Thymus (tissue), 11 donors: ENCODE measurements at regions not wholly inside any gene's neighbourhood (a gene's known extent, or its start where the extent isn't known, plus 50 kb on each side); places are given as distances from the start of the nearest gene placed in this dataset.
"Not testable (repeated sequence)": the region's sequence is repeated elsewhere in the genome, so short reads cannot be mapped to it uniquely, and the experiment has no call there.

Experiments
- DNase-seq, 9 donors: peaks; one replicate each; pipeline ENCODE4 v3.0.0-alpha.2; 2013; ENCODE audit warnings: low spot score in 9 of 9, low read depth in 6 of 9, missing footprints in 1 of 9
- H3K27ac ChIP-seq, 2 donors: one replicate each; pipeline ENCODE4 v1.5.1; 2013; ENCODE audit warnings: control low read depth in 1 of 2, low read depth in 1 of 2, low read length in 1 of 2, mild to moderate bottlenecking in 1 of 2, moderate library complexity in 1 of 2
- H3K27me3 ChIP-seq, 2 donors: one replicate each; pipeline ENCODE4 v1.5.1; 2013; ENCODE audit warnings: low read length in 1 of 2; ENCODE audit not compliant: control insufficient read depth in 2 of 2, insufficient read depth in 1 of 2
- H3K36me3 ChIP-seq, 2 donors: one replicate each; pipeline ENCODE4 v1.5.1; 2013; ENCODE audit warnings: low read length in 1 of 2, mild to moderate bottlenecking in 1 of 2, moderate library complexity in 1 of 2; ENCODE audit not compliant: control insufficient read depth in 2 of 2, insufficient read depth in 2 of 2
- H3K4me1 ChIP-seq, 2 donors: one replicate each; pipeline ENCODE4 v1.5.1; 2013; ENCODE audit warnings: low read length in 2 of 2; ENCODE audit not compliant: control insufficient read depth in 2 of 2, insufficient read depth in 2 of 2
- H3K4me3 ChIP-seq, 2 donors: one replicate each; pipeline ENCODE4 v1.5.1; 2013; ENCODE audit warnings: low read length in 2 of 2, control low read depth in 1 of 2, mild to moderate bottlenecking in 1 of 2
- H3K9me3 ChIP-seq, 2 donors: one replicate each; pipeline ENCODE4 v1.5.1; 2013; ENCODE audit warnings: low read length in 1 of 2, mild to moderate bottlenecking in 1 of 2; ENCODE audit not compliant: control insufficient read depth in 2 of 2, insufficient read depth in 1 of 2
- WGBS: extraction: QIAGEN DNeasy Blood & Tissue Kit; methylation state at CpG from one replicate; pipeline ENCODE4 v1.1.7; 2013; 5-methylcytosine and 5-hydroxymethylcytosine counted together
- donor health status: healthy.

DNA sequence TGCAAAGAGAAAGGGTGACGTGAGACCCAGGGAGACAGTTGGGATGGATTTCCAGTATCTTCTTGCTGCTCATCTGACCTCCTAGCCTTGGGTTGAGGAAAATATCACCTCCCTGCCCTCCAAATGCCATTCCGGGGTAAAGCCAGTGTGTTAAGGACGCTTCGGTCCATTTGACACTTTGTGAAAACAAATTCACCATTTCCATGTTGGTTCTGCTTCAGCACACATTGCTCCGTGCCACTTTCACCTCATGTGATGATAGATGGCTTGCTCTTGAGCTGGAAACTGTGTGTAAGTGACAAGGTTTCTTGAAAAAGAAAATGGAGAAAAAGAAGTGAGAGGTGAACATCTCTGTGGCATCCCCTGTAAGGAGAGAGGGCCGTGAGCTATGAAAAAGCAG lies 256.1 kb upstream of the PGRMC2 start:
- 77% methylated on average over 6 of the region's 6 CpGs for WGBS
- H3K27me3 ChIP-seq, result no peaks in the 10 kb centered on the region
- H3K4me3 ChIP-seq, result no peak overlapping the region
- no peak for DNase-seq
- no peak overlapping the region for H3K27ac ChIP-seq
- H3K4me1 ChIP-seq, result no peaks in the 10 kb centered on the region
- no peaks in the 10 kb centered on the region for H3K36me3 ChIP-seq
- H3K9me3 ChIP-seq, result no peaks in the 10 kb centered on the region

DNA sequence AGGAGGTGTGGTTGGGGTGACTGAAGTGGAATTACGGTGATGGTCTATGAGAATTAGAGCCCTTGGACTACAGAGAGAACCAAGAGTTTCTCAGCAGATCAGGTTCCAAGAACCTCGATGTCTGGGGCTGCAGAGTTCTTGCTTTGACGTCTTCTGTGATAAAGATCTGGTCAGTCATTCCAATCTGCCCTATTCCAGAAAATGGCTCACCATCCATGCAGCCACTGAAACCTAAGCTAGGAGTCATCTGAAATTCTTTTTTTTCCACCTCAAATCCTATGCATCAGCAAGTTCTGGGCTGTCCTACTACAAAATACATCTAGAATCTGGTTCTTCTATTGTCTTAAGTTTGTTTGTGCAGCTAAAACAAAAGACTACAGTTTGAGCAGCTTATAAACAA lies 254.4 kb upstream of the PGRMC2 start:
- no peak for DNase-seq
- no peaks in the 10 kb centered on the region for H3K4me1 ChIP-seq
- no peaks in the 10 kb centered on the region for H3K36me3 ChIP-seq
- no peak overlapping the region for H3K4me3 ChIP-seq
- no peaks in the 10 kb centered on the region for H3K9me3 ChIP-seq
- WGBS, result 91% methylated on average over 3 of the region's 3 CpGs
- H3K27ac ChIP-seq, result no peak overlapping the region
- no peaks in the 10 kb centered on the region for H3K27me3 ChIP-seq

DNA sequence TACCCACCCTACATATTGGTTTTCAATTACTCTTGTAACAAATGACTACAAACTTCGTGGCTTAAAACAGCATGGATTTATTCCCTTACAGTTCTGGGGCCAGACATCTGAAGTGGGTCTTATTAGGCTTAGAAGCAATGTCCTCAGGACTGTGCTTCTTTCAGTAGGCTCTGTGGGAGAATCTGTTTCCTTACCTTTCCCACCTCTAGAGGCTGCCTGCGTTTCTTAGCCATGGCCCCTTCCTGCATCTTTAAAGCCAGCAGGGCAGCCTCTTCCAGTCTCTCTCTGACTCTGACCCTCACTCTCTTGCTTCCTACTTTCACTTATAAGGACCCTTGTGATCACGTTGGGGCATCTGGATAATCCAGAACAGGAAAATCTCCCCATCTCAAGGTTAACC lies 252.5 kb upstream of the PGRMC2 start:
- H3K9me3 ChIP-seq, result no peaks in the 10 kb centered on the region
- no peak for DNase-seq
- H3K27ac ChIP-seq, result no peak overlapping the region
- no peaks in the 10 kb centered on the region for H3K27me3 ChIP-seq
- no peaks in the 10 kb centered on the region for H3K36me3 ChIP-seq
- H3K4me1 ChIP-seq, result no peaks in the 10 kb centered on the region
- 75% methylated on average over 3 of the region's 3 CpGs for WGBS
- no peak overlapping the region for H3K4me3 ChIP-seq

DNA sequence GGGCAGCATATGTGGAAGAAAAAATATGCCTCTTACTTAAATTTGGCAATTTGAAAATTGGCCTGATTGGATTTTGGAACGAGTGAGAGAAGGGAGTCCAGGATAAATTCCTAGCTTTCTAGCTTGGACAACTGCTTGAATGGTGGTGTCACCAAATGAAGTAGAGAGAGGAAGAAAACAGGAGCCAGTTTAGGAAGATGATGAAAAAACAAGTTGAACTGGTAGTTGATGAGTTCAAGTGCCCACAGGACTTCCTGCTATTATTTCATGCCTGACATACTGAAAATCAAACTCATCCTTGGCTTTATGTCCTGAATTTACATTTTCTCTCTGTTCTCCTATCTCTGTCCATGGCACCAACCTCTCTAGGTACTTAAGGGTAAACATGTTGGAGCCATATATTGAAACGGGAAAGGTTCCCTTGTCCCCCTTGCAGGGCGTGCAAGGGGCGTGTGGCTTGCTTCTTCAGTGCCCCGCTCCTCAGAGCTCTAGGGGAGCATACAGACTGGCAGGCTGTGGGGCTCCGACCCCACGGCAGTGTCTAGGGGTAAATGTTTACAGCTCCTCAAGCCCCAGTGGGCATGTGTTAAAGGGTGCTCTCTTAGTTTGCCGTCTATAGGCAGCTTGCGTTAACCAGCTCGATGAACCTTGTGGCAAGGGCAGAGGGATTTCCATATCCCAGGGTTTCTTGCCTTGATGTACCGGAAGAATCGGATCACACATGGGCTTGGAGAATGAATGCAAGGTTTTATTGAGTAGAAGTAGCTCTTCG lies 250.7 kb upstream of the PGRMC2 start:
- 93% methylated on average over 13 of the region's 13 CpGs for WGBS
- no peaks in the 10 kb centered on the region for H3K36me3 ChIP-seq
- H3K9me3 ChIP-seq, result no peaks in the 10 kb centered on the region
- H3K27ac ChIP-seq, result no peak overlapping the region
- H3K4me1 ChIP-seq, result no peaks in the 10 kb centered on the region
- no peak overlapping the region for H3K4me3 ChIP-seq
- DNase-seq, result no peak
- H3K27me3 ChIP-seq, result no peaks in the 10 kb centered on the region

DNA sequence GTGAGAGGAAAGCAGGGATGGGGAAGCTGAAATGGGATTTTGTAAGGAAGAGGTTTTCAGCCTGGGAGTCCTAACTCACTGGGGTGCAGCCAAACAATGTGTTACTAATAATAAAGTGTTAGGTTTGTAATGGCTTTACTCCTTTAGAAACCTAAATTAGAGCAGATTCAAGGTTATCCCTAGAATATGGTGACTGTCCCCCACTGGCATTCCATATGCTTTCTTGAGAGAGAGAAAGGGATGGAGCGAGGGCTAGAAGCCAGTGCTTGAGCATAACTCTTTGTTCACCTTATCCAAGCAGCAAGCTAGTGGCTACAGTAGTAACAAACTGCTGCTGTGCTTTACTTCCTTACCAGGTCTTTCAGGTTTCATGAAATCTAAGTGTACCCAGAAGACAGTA lies 249.1 kb upstream of the PGRMC2 start:
- no peaks in the 10 kb centered on the region for H3K9me3 ChIP-seq
- H3K27ac ChIP-seq, result no peak overlapping the region
- no peaks in the 10 kb centered on the region for H3K4me1 ChIP-seq
- DNase-seq, result no peak
- no peaks in the 10 kb centered on the region for H3K36me3 ChIP-seq
- 97% methylated on average over 1 of the region's 1 CpG for WGBS
- H3K27me3 ChIP-seq, result no peaks in the 10 kb centered on the region
- H3K4me3 ChIP-seq, result no peak overlapping the region

DNA sequence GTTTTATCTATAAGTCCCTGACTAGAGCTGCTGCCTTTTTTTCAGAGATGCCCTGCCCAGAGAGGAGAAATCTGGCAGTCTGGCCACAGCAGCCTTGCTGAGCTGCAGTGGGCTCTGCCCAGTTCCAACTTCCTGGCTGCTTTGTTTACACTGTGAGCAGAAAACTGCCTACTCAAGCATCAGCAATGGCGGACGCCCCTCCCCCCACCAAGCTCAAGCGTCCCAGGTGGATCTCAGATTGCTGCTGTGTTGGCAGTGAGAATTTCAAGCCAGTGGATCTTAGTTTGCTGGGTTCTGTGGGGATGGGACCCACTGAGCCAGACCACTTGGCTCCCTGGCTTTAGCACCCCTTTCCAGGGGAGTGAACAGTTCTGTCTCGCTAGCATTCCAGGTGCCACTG lies 247.9 kb upstream of the PGRMC2 start:
- not testable (repeated sequence) for H3K4me1 ChIP-seq, H3K4me3 ChIP-seq, H3K36me3 ChIP-seq, DNase-seq, H3K27me3 ChIP-seq, H3K9me3 ChIP-seq, H3K27ac ChIP-seq
- WGBS, result 91% methylated on average over 4 of the region's 4 CpGs

DNA sequence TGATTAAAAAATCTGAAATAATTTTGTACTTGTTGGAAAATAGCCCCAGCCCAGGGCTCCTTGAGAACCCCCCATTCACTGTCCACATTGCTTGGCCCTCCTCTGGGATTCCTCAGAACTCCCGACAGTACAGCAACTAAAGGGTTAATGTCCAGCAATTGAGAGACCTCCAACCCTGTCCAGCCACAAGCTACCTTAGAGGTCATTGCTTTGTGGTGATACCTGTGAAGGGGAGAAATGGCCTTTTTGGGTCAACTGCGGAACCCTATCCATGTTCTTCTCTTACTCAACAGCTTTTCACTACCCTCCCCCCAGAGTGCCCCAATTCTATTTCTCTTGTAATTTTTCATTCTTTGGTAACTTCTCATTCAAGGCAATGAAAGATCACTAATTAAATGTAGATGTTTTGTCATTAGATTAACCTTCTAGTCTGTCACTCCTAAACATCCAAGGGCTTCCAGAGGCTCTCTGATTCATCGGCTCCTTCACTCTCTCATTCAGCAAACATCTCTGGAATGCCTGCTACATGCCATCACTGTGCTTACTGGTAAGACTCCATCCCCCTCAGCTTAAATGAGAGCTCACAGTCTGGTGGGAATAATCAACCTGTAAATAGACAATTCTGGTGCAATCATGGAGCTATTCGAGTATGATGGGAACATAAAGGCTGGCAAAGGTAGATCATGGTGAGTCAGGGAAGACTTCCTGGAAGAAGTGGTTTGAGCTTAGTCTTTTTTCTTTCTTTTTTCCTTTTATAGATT lies 241.4 kb upstream of the PGRMC2 start:
- H3K9me3 ChIP-seq, result no peaks in the 10 kb centered on the region
- H3K27ac ChIP-seq, result no peak overlapping the region
- no peak for DNase-seq
- no peaks in the 10 kb centered on the region for H3K27me3 ChIP-seq
- WGBS, result 95% methylated on average over 4 of the region's 4 CpGs
- H3K4me1 ChIP-seq, result no peaks in the 10 kb centered on the region
- H3K36me3 ChIP-seq, result no peaks in the 10 kb centered on the region
- no peak overlapping the region for H3K4me3 ChIP-seq

DNA sequence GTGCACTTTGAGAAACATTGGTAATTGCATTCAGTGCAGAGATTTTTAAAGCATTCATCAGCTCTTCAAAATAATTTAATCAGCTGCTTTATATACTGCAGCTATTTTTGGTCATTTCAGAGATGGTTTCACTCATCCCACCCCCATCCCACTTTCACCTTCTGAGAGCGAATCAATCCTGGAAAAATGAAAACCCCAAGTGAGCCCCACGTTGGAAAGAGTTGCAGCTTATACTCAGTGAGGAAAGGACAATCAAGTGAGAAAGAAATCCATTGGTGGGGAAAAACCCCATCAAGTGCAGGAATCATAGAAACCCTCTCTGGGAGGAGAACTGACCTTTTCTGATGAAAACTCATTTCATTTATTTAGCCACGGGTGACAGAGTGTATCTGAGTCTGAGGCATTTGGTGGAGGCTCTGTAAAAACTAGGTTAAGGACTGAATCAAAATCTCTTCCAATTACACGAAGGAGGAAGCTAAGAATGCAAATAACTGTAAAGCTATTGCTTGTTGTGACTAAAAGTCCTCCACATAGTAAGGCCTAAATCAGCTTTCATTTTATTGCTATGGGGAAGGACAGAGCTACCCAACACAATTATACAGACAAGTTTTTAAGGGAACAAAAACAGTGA lies 240.4 kb upstream of the PGRMC2 start:
- Histone ChIP-seq H3K9me3 (no peaks in the 10 kb centered on the region), H3K36me3 (no peaks in the 10 kb centered on the region), H3K27ac (no peak overlapping the region), H3K4me3 (no peak overlapping the region), H3K27me3 (no peaks in the 10 kb centered on the region), H3K4me1 (no peaks in the 10 kb centered on the region)
- 81% methylated on average over 4 of the region's 4 CpGs for WGBS
- no peak for DNase-seq

DNA sequence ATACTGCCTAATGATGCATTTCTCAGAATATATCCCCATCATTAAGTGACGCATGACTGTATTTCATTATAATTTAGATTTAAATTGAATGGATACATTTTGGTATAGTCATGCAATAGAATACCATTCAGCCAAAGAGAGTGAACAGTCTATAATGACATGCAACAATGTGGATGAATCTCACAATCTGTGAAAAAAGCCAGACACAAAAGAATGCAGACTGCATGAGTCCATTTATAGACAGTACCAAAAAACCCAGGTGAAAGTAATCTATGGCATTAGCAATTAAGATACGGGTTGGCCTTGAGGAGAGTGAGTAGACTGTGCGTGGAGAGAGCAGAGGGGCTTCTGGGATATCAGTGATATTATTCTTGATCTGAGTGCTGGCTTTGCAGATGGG lies 239.7 kb upstream of the PGRMC2 start:
- 97% methylated on average over 3 of the region's 3 CpGs for WGBS
- no peak for DNase-seq
- Histone ChIP-seq H3K27ac (no peak overlapping the region), H3K4me3 (no peak overlapping the region), H3K9me3 (no peaks in the 10 kb centered on the region), H3K27me3 (no peaks in the 10 kb centered on the region), H3K4me1 (no peaks in the 10 kb centered on the region), H3K36me3 (no peaks in the 10 kb centered on the region)
